Endodermal cell (in vitro differentiated cells): ENCODE measurements at regions not wholly inside any gene's neighbourhood (a gene's known extent, or its start where the extent isn't known, plus 50 kb on each side); places are given as distances from the start of the nearest gene placed in this dataset.

Source experiments
- DNase-seq: peaks from one replicate; pipeline ENCODE4 v3.0.0-alpha.2; 2017
- H3K27ac ChIP-seq: 2 replicates; pipeline ENCODE4 v1.5.1; 2013; ENCODE audit warnings: mild to moderate bottlenecking, low read depth, low read length, moderate library complexity
- H3K27me3 ChIP-seq: 2 replicates; pipeline ENCODE4 v1.6.1; 2013; ENCODE audit warnings: mild to moderate bottlenecking, low read length, moderate library complexity; ENCODE audit not compliant: insufficient read depth, control insufficient read depth, poor library complexity, severe bottlenecking
- H3K36me3 ChIP-seq: 2 replicates; pipeline ENCODE4 v1.7.0; 2013; ENCODE audit warnings: mild to moderate bottlenecking, low read length, moderate library complexity; ENCODE audit not compliant: control insufficient read depth, insufficient read depth
- H3K4me1 ChIP-seq: one replicate; pipeline ENCODE4 v1.7.0; 2013; ENCODE audit warnings: low read length; ENCODE audit not compliant: control insufficient read depth, insufficient read depth
- H3K4me3 ChIP-seq: 2 replicates; pipeline ENCODE4 v1.5.1; 2013; ENCODE audit warnings: mild to moderate bottlenecking, low read length, moderate library complexity
- H3K9ac ChIP-seq: 2 replicates; pipeline ENCODE4 v1.6.1; 2013; ENCODE audit warnings: mild to moderate bottlenecking, low read length, moderate library complexity; ENCODE audit not compliant: poor library complexity, severe bottlenecking; ENCODE audit errors: extremely low read depth
- H3K9me3 ChIP-seq: 2 replicates; pipeline ENCODE4 v1.6.1; 2013; ENCODE audit warnings: mild to moderate bottlenecking, low read length, moderate library complexity; ENCODE audit not compliant: control insufficient read depth
- H3K27ac Mint-ChIP-seq: 2 replicates; pipeline ENCODE4 v1.8.0; 2020; ENCODE audit warnings: mixed read lengths
- H3K27me3 Mint-ChIP-seq: 2 replicates; pipeline ENCODE4 v1.8.0; 2021; ENCODE audit warnings: mild to moderate bottlenecking, mixed read lengths; ENCODE audit not compliant: insufficient read depth
- H3K36me3 Mint-ChIP-seq: 2 replicates; pipeline ENCODE4 v1.8.0; 2020; ENCODE audit warnings: low read depth, mixed read lengths
- H3K4me1 Mint-ChIP-seq: 2 replicates; pipeline ENCODE4 v1.8.0; 2020; ENCODE audit warnings: mixed read lengths
- H3K4me3 Mint-ChIP-seq: 2 replicates; pipeline ENCODE4 v1.8.0; 2020; ENCODE audit warnings: mild to moderate bottlenecking, moderate library complexity, mixed read lengths
- H3K9me3 Mint-ChIP-seq: 2 replicates; pipeline ENCODE4 v1.8.0; 2020; ENCODE audit warnings: mild to moderate bottlenecking, mixed read lengths
- WGBS, 2 experiments: methylation state at CpG; one replicate each; pipeline versions ENCODE4 v1.1.5 to v1.1.7; 2013; ENCODE audit warnings: missing lambda C conversion rate in 2 of 2, mixed read lengths in 1 of 2; ENCODE audit not compliant: insufficient coverage in 1 of 2, insufficient read length in 1 of 2; 5-methylcytosine and 5-hydroxymethylcytosine counted together
- TF ChIP-seq, protein P1 (sequence below): fragments of 200-600 bp; sonication (generic); conservative IDR thresholded peaks from 2 replicates; pipeline ENCODE4 v1.5.0; 2021; ENCODE audit warnings: antibody characterized with exemption, mild to moderate bottlenecking

- H3K9ac ChIP-seq: no peak overlapping the region
- Mint-ChIP-seq H3K27me3 (peaks cover 3% of the 10 kb centered on the region), H3K4me1 (peaks cover 18% of the 10 kb centered on the region), H3K36me3 (no peaks in the 10 kb centered on the region), H3K4me3 (no peak overlapping the region), H3K27ac (no peak overlapping the region), H3K9me3 (peaks cover 3% of the 10 kb centered on the region)
- no peak overlapping the region for H3K27ac ChIP-seq
- TF ChIP-seq, protein P1, sequence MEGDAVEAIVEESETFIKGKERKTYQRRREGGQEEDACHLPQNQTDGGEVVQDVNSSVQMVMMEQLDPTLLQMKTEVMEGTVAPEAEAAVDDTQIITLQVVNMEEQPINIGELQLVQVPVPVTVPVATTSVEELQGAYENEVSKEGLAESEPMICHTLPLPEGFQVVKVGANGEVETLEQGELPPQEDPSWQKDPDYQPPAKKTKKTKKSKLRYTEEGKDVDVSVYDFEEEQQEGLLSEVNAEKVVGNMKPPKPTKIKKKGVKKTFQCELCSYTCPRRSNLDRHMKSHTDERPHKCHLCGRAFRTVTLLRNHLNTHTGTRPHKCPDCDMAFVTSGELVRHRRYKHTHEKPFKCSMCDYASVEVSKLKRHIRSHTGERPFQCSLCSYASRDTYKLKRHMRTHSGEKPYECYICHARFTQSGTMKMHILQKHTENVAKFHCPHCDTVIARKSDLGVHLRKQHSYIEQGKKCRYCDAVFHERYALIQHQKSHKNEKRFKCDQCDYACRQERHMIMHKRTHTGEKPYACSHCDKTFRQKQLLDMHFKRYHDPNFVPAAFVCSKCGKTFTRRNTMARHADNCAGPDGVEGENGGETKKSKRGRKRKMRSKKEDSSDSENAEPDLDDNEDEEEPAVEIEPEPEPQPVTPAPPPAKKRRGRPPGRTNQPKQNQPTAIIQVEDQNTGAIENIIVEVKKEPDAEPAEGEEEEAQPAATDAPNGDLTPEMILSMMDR: no peak
- H3K9me3 ChIP-seq: no peaks in the 10 kb centered on the region
- H3K4me1 ChIP-seq: peaks cover 4% of the 10 kb centered on the region
- H3K36me3 ChIP-seq: no peaks in the 10 kb centered on the region
- H3K27me3 ChIP-seq: no peaks in the 10 kb centered on the region
- no peak overlapping the region for H3K4me3 ChIP-seq
- 96 to 98% methylated on average over 11 to 14 of the region's 14 CpGs for WGBS, 2 experiments
- DNase-seq: peak; percentile 20
Observed at GRCh38 chr7:45987521-45988290, 66.6 kb upstream of the IGFBP3 start.

GRCh38 chr7:45986355-45987298, 65.6 kb upstream of the IGFBP3 start:
- 95 to 97% methylated on average over 11 to 17 of the region's 17 CpGs for WGBS, 2 experiments
- H3K36me3 Mint-ChIP-seq: no peaks in the 10 kb centered on the region
- H3K4me1 Mint-ChIP-seq: peaks cover 18% of the 10 kb centered on the region
- no peak overlapping the region for H3K27ac ChIP-seq
- H3K9me3 Mint-ChIP-seq: peaks cover 12% of the 10 kb centered on the region
- TF ChIP-seq, protein P1: no peak
- H3K36me3 ChIP-seq: no peaks in the 10 kb centered on the region
- peak; percentile 24 for DNase-seq
- no peak overlapping the region for H3K9ac ChIP-seq
- peaks cover 10% of the 10 kb centered on the region for H3K9me3 ChIP-seq
- no peak overlapping the region for H3K4me3 ChIP-seq
- H3K4me1 ChIP-seq: peaks cover 4% of the 10 kb centered on the region
- no peak overlapping the region for H3K27ac Mint-ChIP-seq
- H3K27me3 Mint-ChIP-seq: peaks cover 3% of the 10 kb centered on the region
- no peak overlapping the region for H3K4me3 Mint-ChIP-seq
- H3K27me3 ChIP-seq: no peaks in the 10 kb centered on the region

GRCh38 chr7:45985902-45986301, 64.8 kb upstream of the IGFBP3 start:
- Mint-ChIP-seq H3K4me1 (peaks cover 14% of the 10 kb centered on the region), H3K9me3 (peaks cover 16% of the 10 kb centered on the region), H3K4me3 (no peak overlapping the region), H3K27ac (no peak overlapping the region), H3K36me3 (no peaks in the 10 kb centered on the region), H3K27me3 (peaks cover 2% of the 10 kb centered on the region)
- peaks cover 11% of the 10 kb centered on the region for H3K9me3 ChIP-seq
- TF ChIP-seq, protein P1: no peak
- no peaks in the 10 kb centered on the region for H3K36me3 ChIP-seq
- H3K9ac ChIP-seq: no peak overlapping the region
- H3K4me1 ChIP-seq: peaks cover 4% of the 10 kb centered on the region
- H3K27ac ChIP-seq: no peak overlapping the region
- peak; percentile 43 for DNase-seq
- 60 to 92% methylated on average over 1 to 4 of the region's 4 CpGs for WGBS, 2 experiments
- no peak overlapping the region for H3K4me3 ChIP-seq
- no peaks in the 10 kb centered on the region for H3K27me3 ChIP-seq
